Activated CD4-positive, alpha-beta T cell treated with anti-CD3 and anti-CD28 coated beads for 1 hour (primary cell): ENCODE measurements at regions not wholly inside any gene's neighbourhood (a gene's known extent, or its start where the extent isn't known, plus 50 kb on each side); places are given as distances from the start of the nearest gene placed in this dataset.

Source experiments
- DNase-seq: peaks from one replicate; pipeline ENCODE4 v3.0.0-alpha.2; 2020

- no peak for DNase-seq
These were observed 230.8 kb upstream of the TBC1D5 start for GRCh38 chr3:17972959-17973906.

- no peak for DNase-seq
These were observed 230.0 kb upstream of the TBC1D5 start for GRCh38 chr3:17972476-17972875.

- DNase-seq: no peak
These were observed 229.6 kb upstream of the TBC1D5 start for GRCh38 chr3:17972030-17972429.

- no peak for DNase-seq
These were observed 227.6 kb upstream of the TBC1D5 start for GRCh38 chr3:17969985-17970568.

- no peak for DNase-seq
These were observed 226.8 kb upstream of the TBC1D5 start for GRCh38 chr3:17969244-17969643.

GRCh38 chr3:17967953-17968607 lies 225.6 kb upstream of the TBC1D5 start:
- no peak for DNase-seq

- no peak for DNase-seq
These were observed 224.7 kb upstream of the TBC1D5 start for GRCh38 chr3:17967111-17967510.

GRCh38 chr3:17965331-17965730 lies 222.9 kb upstream of the TBC1D5 start:
- DNase-seq: no peak

GRCh38 chr3:17964108-17964507 lies 221.7 kb upstream of the TBC1D5 start:
- no peak for DNase-seq

GRCh38 chr3:17955411-17955810 lies 213.0 kb upstream of the TBC1D5 start:
- no peak for DNase-seq

GRCh38 chr3:17954801-17955200 lies 212.4 kb upstream of the TBC1D5 start:
- no peak for DNase-seq

GRCh38 chr3:17951241-17951640 lies 208.8 kb upstream of the TBC1D5 start:
- no peak for DNase-seq

GRCh38 chr3:17949101-17949500 lies 206.7 kb upstream of the TBC1D5 start:
- DNase-seq: no peak

GRCh38 chr3:17947833-17948232 lies 205.4 kb upstream of the TBC1D5 start:
- no peak for DNase-seq

- DNase-seq: no peak
These were observed 204.2 kb upstream of the TBC1D5 start for GRCh38 chr3:17946619-17947018.

- DNase-seq: no peak
These were observed 203.5 kb upstream of the TBC1D5 start for GRCh38 chr3:17945799-17946399.

GRCh38 chr3:17945018-17945798 lies 202.8 kb upstream of the TBC1D5 start:
- DNase-seq: no peak

- no peak for DNase-seq
These were observed 200.4 kb upstream of the TBC1D5 start for GRCh38 chr3:17942856-17943255.

GRCh38 chr3:17941766-17942165 lies 199.3 kb upstream of the TBC1D5 start:
- no peak for DNase-seq

GRCh38 chr3:17941152-17941551 lies 198.7 kb upstream of the TBC1D5 start:
- no peak for DNase-seq

- no peak for DNase-seq
These were observed 196.7 kb upstream of the TBC1D5 start for GRCh38 chr3:17939157-17939556.

GRCh38 chr3:17938313-17938712 lies 195.9 kb upstream of the TBC1D5 start:
- no peak for DNase-seq
